GM10266 (cell line): ENCODE measurements at regions not wholly inside any gene's neighbourhood (a gene's known extent, or its start where the extent isn't known, plus 50 kb on each side); places are given as distances from the start of the nearest gene placed in this dataset.

Experiments used
- DNase-seq: peaks from one replicate; pipeline ENCODE4 v3.0.0; 2012; ENCODE audit errors: extremely low spot score
- TF ChIP-seq, protein P1 (sequence below): IDR thresholded peaks from 2 replicates; pipeline ENCODE4 v1.5.1; 2012; ENCODE audit warnings: mild to moderate bottlenecking, low read depth; ENCODE audit not compliant: control insufficient read depth, insufficient read depth; ENCODE audit errors: missing control alignments

- no peak for DNase-seq
- TF ChIP-seq, protein P1, sequence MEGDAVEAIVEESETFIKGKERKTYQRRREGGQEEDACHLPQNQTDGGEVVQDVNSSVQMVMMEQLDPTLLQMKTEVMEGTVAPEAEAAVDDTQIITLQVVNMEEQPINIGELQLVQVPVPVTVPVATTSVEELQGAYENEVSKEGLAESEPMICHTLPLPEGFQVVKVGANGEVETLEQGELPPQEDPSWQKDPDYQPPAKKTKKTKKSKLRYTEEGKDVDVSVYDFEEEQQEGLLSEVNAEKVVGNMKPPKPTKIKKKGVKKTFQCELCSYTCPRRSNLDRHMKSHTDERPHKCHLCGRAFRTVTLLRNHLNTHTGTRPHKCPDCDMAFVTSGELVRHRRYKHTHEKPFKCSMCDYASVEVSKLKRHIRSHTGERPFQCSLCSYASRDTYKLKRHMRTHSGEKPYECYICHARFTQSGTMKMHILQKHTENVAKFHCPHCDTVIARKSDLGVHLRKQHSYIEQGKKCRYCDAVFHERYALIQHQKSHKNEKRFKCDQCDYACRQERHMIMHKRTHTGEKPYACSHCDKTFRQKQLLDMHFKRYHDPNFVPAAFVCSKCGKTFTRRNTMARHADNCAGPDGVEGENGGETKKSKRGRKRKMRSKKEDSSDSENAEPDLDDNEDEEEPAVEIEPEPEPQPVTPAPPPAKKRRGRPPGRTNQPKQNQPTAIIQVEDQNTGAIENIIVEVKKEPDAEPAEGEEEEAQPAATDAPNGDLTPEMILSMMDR: no peak
Observed at GRCh38 chr10:107474650-107475049, 310.1 kb upstream of the SORCS1 start.

GRCh38 chr10:107473225-107473624, 308.7 kb upstream of the SORCS1 start:
- no peak for DNase-seq
- TF ChIP-seq, protein P1: no peak

DNA sequence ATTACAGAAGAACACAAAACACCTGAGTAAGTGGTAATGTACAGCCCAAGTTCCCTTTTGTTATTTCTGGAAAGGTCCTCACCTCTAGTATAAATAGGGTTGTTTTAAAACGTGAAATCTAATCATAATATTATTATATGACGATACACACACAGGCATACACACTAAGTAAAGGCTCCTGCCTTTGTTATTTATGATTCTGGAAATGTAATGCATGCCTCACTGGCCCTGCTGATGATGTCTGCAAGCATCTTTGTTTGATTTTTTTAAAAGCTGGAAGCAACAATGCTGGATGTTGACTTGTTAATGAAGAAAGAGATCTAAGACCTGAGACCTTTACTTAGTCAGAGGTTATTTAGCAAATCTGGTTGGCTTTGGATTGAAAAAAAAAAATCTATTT, 307.4 kb upstream of the SORCS1 start:
- TF ChIP-seq, protein P1: no peak
- DNase-seq: no peak

GRCh38 chr10:107453561-107453960, 289.1 kb upstream of the SORCS1 start:
- no peak for DNase-seq

DNA sequence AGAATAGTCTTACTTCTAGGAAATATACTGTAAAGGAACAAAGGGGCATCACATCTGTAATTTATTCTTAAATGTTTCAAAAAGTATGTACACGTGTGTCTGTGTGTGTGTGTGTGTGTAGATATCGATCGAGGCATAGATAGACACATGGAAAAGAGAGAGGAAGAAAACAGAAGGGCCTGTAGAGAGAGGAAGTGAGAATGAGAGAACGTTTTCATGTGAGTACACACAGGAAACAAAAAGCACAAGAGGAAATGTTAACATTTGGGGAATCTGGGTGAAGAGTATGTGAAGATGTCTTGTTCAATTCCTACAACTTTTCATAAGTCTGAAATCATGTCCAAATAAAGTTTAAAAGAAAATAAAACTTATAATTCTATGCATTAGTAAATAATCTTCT, 286.5 kb upstream of the SORCS1 start:
- TF ChIP-seq, protein P1: no peak
- DNase-seq: no peak

More at GRCh38 chr10:107453561-107453960, 289.1 kb upstream of the SORCS1 start:
- TF ChIP-seq, protein P1: no peak

GRCh38 chr10:107450056-107450455, 285.6 kb upstream of the SORCS1 start:
- TF ChIP-seq, protein P1: no peak

GRCh38 chr10:107444443-107444842, 279.9 kb upstream of the SORCS1 start:
- TF ChIP-seq, protein P1: no peak
- DNase-seq: no peak

More at GRCh38 chr10:107450056-107450455, 285.6 kb upstream of the SORCS1 start:
- no peak for DNase-seq

- TF ChIP-seq, protein P1: no peak
- DNase-seq: no peak
Observed at GRCh38 chr10:107443813-107444212, 279.3 kb upstream of the SORCS1 start.
